GM18520 (cell line): ENCODE measurements at regions not wholly inside any gene's neighbourhood (a gene's known extent, or its start where the extent isn't known, plus 50 kb on each side); places are given as distances from the start of the nearest gene placed in this dataset.
"Not testable (repeated sequence)": the region's sequence is repeated elsewhere in the genome, so short reads cannot be mapped to it uniquely, and the experiment has no call there.

Experiments
- ATAC-seq: cut with Tn5 transposase; IDR thresholded peaks from one replicate; pipeline ENCODE4 v1.9.1; 2021; ENCODE audit not compliant: unreplicated experiment

GRCh38 chr5:126677121-126677520 is 76.4 kb downstream of the PHAX start:
- no peak for ATAC-seq

DNA sequence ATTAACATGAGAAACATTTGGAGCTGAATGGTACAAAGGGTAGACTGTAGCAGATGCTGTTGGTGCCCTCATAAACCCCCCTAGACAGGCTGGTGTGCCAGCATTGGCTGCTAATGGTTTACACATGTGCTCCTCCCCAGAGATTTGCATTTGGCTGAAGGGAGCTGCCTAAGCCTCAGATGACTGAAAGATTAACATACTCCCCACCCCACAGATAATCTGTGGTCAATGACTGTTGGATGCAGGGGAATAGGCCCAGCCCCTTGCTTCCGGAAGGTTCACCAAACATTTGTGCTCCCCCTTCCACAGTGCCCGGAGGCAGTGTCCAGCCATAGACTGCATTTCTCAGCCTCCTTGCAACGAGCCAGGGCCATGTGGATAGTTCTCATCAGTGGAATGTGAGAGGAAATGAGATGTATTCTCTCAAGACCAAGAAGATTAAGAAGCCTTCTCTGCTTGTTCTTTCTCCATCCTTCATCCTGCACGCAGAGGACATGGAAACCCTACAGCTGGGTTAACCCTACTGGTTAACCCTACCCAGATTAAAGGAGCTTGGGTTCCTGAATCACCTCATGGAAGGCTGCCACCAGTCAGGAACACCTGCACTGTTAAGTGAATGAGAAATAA is 79.6 kb downstream of the PHAX start:
- ATAC-seq, result peak; percentile 76

GRCh38 chr5:126681314-126681713 is 80.6 kb downstream of the PHAX start:
- ATAC-seq, result not testable (repeated sequence)

GRCh38 chr5:126681970-126682369 is 81.2 kb downstream of the PHAX start:
- no peak for ATAC-seq

DNA sequence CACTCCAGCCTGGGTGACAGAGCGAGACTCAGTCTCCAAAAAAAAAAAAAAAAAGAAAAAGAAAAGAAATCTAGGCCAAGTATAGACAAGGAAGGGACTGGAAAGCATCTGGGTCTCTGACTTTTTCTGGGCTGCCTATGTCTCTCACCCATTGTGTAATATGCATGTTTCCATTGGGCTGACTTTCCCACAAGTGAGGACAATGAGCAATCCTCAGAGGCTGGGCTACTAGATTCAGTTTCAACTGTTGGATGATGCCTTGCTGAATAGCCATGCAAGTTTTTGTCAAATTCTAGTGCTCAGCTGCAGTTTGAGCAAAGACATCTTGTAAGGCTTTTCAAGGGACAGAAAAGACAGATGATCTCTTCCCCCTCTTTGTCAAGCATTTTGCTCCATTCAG is 82.1 kb downstream of the PHAX start:
- ATAC-seq, result no peak

- ATAC-seq, result no peak
These were observed 83.2 kb downstream of the PHAX start for GRCh38 chr5:126683912-126684311.

DNA sequence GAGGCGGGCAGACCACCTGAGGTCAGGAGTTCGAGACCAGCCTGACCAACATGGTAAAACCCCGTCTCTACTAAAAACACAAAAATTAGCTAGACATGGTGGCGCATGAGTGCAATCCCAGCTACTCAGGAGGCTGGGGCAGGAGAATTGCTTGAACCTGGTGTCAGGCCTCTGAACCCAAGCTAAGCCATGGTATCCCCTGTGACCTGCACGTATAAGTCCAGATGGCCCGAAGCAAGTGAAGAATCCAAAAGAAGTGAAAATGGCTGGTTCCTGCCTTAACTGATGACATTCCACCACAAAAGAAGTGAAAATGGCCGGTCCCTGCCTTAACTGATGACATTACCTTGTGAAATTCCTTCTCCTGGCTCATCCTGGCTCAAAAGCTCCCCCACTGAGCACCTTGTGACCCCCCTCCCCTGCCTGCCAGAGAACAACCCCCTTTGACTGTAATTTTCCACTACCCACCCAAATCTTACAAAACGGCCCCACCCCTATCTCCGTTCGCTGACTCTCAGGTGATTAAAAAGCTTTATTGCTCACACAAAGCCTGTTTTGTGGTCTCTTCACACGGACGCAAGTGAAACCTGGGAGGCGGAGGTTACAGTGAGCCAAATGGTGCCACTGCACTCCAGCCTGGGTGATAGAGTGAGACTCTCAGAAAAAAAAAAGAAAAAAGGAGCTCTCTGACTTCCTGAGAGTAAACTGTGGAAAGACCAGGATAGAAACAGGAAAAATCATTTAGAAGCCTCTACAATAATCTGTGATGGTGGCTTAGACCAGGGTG is 84.1 kb downstream of the PHAX start:
- not testable (repeated sequence) for ATAC-seq

DNA sequence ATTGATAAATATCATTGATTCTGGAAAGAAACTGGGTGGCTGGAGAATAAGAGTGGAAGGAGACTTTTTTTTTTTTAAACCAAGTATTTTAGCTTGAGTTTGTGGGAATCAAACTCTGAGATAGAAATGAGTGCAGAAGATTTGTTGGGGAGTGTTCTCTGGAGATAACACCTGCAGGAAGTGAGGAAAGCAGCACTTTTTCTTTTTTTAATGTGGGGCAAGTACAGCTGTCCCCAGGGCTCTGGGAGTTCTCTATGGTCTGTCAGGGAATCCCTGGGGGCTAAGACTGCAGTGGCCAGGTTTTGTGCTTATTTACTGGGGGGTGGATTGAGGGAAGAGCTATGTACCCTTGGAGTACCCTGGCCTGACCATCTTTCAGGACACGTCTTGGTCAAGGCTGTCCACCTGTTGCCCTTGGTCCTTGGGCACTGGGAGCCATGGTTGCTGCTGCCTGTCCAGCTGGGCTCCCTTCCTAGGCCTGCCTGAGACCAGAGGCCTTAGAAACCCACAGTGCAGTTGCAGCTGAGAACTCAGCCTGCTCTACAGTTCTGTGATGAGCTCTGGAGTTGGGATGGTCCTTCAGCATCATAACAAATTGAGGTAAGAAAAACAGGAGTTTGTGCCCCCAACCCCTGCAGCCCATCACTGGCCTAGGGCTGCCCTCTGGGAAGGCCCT is 85.8 kb downstream of the PHAX start:
- no peak for ATAC-seq

- ATAC-seq, result no peak
These were observed 84.0 kb upstream of the LMNB1 start for GRCh38 chr5:126692971-126693370.

- no peak for ATAC-seq
These were observed 83.1 kb upstream of the LMNB1 start for GRCh38 chr5:126693806-126694205.

DNA sequence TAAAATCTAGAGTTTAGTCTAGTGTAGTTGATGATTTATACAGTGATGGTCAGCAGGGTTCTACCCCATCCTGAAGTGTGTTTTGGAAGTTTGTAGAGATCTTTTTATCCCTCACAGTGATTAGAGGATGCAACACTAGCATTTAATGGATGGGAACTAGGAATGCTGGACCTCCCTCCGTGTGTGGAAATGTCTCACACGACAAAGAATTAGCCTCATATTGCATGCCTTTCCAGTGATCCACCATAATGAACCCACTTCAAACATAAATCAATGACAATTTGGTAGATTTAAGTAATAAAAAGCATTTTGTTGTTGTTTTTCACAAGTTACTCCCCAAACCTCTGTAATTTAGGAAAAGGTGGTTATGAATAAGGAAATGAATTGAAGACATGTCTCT is 82.5 kb upstream of the LMNB1 start:
- no peak for ATAC-seq

GRCh38 chr5:126695091-126695490 is 81.8 kb upstream of the LMNB1 start:
- no peak for ATAC-seq

GRCh38 chr5:126707080-126707479 is 69.9 kb upstream of the LMNB1 start:
- no peak for ATAC-seq

DNA sequence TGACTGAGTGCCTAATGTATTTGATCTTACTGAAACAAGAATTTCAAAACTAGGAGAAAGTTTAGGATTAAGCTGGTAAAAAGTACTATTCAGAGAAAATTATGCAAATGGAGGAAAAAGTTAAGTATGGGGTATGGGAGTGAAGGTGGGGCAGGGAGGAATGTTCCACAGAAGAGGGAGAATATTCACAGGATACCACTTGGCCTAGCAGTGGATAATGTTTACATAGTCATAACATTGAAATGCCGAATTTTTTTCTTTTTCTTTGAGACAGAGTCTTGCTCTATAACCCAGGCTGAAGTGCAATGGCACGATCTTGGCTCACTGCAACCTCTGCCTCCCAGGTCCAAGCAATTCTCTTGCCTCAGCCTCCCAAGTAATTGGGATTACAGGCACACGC is 61.2 kb upstream of the LMNB1 start:
- no peak for ATAC-seq

- ATAC-seq, result no peak
These were observed 60.1 kb upstream of the LMNB1 start for GRCh38 chr5:126716861-126717260.

DNA sequence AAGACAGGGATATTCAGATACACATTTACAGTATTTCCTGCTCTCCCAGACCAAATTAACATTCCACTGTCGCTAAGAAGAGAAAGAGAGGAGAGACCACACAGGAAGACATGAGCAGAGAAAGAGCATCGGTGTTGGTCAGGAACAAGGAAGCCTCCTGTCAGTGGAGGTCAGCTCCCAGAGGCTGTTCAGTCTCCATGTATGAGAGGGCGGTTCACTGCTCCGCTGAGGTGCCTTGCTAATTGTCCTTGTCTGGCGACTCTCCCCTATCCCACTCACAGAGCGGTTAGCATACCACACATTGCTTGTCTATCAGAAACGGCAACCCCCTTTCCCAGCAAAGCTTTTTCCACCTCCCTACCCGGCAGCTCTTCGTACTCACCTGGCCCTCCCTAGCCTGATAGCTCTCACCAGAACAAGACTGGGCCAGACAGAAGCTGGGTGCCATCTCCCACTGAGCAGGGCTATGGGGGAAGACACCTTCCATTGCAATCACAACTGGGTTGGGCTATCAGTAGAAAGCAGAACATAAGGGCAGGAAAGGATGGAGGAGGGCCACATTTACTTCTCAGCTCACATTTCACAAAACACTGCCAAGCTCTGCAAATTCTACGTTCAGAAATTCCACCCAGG is 58.6 kb upstream of the LMNB1 start:
- no peak for ATAC-seq

DNA sequence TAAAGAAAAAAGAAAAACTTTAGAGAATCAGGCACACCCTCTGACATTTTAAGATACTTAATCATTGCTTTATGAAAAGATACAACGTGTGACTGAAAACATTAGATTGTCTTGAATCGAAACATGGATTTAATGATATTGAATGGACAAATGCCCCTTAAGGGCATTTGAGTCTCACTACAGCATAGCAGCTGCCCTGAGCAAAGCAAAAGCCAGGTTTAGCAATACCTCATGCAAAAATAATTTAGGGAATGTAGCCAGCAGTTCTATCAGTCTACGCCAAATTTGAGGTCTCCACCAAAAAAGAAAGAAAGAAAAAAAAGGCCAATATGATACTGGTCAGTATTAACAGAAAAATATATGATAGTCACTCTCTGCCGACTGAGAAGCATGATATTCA is 56.6 kb upstream of the LMNB1 start:
- no peak for ATAC-seq

DNA sequence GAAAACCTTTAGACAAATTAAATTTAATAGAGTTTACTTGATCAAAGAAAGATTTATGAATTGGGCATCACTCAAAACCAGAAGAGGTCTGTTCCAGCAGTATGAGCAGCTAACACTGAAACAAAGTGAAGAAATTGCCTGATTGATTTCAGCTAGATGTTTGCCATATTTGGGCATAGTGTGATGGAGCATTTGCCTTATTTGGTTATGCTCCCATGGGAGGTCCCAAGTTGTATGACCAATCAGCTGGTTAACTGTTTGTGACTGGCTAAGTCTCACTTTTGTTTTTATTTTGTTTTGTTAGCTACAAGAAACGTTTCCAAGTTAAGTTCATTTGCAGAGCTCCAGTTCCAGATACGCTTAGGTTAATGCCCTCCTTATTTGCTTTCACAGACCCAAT is 53.3 kb upstream of the LMNB1 start:
- no peak for ATAC-seq
